HG03378 (cell line): ENCODE measurements at regions not wholly inside any gene's neighbourhood (a gene's known extent, or its start where the extent isn't known, plus 50 kb on each side); places are given as distances from the start of the nearest gene placed in this dataset.
"Not testable (repeated sequence)": the region's sequence is repeated elsewhere in the genome, so short reads cannot be mapped to it uniquely, and the experiment has no call there.

Experiments used
- ATAC-seq: cut with Tn5 transposase; IDR thresholded peaks from one replicate; pipeline ENCODE4 v1.9.1; 2021; ENCODE audit warnings: mild to moderate bottlenecking, moderate library complexity; ENCODE audit not compliant: unreplicated experiment

DNA sequence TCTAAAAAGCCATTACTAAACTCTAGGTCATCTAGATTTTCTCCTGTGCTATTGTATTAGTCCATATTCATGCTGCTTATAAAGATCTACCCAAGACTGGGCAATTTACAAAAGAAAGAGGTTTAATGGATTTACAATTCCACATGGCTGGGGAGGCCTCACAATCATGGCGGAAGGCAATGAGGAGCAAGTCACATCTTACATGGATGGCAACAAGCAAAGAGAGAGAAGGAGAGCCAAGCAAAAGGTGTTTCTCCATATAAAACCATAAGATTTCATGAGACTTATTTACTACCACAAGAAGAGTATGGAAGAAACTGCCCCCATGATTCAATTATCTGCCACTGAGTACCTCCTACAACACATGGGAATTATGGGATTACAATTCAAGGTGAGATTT lies 69.6 kb upstream of the CCDC6 start:
- ATAC-seq, result not testable (repeated sequence)

DNA sequence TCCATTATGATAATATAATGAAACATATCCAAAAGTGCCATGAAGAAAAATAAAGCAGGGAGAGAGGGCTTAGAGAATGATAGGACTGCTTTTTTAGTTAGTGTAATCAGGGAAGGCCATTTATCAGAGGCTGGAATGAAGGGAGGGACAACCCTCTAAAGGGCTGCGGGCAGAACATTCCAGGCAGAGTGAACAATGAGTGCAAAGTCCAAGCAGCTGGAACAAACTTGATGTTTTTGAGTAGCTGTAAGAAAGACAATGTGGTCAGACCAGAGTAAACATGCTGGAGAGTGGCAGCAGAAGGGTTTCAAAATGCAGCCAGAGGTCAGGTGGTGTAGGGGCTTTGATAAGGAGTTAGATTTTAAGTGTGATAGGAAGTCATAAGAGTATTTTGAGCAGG lies 65.6 kb upstream of the CCDC6 start:
- ATAC-seq, result no peak

DNA sequence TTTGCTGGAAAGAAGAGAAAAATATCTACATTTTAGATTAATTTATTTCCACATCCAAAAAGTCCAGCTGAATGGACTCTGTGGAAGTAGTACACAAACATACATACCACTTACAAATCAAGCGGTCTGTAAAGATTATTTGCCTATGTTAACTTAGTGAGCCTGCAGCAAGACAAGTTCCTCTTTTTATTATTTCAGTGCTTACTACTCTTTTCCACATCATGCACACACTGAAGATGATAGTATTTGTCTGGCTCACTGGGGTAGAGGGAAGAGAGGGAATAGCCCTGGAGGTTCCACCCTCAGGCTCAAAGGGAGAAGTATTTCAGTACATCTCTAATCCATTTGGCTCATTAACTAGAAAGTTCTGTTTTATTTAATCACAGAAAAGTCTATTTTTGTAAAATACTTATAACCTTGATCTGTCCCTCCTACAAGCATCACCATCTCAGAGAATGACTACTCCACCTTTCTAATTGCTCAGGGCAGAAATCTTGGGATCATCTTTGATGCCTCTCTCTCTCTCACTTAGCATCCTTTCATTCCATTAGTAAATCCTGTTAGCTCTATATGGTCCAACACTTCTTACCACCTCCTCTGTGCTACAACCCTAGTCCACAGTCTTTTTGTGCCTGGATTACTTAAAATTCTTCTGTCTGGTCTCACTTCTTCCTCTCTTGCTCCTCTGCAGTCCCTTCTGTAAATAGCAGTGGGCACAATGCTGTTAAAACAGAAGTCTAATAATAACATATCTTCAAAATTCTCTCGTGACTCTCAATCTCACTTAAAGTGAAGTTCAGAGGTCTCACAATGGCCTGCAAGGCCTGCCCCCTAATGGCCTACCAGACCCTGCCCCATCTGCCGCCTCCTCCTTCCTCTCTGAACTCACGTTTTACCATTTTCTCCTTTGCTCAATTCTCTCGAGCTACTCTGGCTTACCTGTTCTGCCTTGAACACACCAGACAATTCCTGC lies 64.3 kb upstream of the CCDC6 start:
- peak; percentile 79 for ATAC-seq

DNA sequence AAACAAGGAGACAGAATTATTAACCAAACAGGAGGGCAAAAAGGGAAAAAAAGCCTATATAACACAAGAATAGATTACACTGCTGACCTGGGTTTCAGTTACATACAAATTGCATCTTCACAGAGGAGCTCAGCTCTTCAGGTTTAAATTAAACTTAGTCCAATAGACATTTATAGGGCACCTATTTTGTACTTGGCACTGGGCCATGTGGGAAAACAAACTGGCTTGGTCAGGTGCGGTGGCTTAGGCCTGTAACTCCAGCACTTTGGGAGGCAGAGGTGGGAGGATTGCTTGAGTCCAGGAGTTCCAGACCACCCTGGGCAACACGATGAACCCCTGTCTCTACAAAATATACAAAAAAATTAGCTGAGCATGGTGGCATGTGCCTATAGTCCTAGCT lies 62.3 kb upstream of the CCDC6 start:
- no peak for ATAC-seq

DNA sequence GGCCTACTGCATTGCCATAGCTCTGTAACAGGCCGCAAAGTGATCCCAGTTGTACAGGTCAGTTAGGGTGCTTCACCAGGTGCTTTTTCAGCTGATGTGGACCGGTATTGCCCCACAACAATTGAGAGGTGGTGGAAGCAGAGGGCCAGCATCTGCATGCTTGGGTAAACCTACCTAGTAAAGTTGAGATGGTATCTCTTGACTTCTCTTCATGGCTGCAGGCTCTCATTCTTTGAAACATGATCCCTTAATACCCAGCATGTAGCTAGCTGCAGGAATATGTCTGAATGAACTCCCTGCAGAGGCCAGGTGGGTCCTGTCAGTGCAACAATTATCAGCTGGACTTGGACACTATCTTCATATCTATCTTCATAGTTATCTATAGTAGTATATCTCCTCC lies 60.7 kb upstream of the CCDC6 start:
- ATAC-seq, result no peak

DNA sequence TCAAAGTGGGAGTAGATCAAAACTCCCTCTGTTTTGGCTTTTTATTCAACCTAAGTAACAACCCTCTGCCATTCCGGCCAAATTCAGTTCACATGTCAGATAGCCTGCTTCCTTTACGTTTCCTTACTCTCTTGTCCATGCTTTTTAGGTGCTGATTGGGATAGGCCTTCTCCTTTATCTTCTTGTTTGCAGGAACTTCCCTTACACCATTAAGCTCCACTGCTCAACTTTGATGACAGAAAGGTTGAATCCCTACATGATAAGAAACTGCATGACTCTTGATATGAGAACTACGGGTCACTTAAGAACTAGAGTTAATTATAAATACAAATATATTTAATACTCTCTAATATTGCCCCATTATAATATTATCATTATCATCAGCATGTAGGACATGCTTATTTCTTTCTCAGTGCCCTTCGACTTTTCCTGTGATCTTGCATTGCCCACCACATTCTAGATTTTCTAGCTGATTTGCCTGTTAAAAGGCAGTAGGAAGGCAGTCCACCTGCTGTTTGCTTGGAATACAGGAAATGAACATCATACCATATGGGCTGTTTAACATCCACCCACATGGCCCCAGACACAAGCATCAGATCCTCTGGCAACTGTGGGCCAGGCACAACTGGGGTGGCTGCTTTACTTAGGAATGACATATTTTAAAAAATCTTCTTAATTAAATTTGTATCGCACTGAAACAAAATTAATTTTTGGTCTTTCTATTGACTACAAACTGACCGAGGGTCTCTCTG lies 59.7 kb upstream of the CCDC6 start:
- ATAC-seq, result no peak

DNA sequence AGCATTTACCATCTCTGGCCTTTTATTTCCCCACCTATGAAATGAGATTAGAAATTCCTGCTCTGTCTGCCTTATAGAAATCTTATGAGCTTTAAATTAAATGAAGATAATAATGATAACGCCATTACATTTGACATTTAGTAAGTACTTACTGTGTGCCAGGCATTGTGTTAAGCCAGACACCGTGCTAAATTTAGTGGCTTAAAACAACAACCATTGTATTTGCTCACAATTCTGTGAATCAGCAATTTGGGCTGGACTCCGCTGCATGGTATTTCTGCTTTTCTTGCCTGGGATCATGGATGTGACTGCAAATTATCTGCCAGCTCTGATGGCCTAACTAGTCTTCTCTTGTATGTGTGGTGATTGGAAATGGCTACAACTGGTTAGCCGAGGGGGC lies 56.4 kb upstream of the CCDC6 start:
- ATAC-seq, result no peak

- ATAC-seq, result no peak
Measured at GRCh38 chr10:59960751-59961150, 54.4 kb upstream of the CCDC6 start.

DNA sequence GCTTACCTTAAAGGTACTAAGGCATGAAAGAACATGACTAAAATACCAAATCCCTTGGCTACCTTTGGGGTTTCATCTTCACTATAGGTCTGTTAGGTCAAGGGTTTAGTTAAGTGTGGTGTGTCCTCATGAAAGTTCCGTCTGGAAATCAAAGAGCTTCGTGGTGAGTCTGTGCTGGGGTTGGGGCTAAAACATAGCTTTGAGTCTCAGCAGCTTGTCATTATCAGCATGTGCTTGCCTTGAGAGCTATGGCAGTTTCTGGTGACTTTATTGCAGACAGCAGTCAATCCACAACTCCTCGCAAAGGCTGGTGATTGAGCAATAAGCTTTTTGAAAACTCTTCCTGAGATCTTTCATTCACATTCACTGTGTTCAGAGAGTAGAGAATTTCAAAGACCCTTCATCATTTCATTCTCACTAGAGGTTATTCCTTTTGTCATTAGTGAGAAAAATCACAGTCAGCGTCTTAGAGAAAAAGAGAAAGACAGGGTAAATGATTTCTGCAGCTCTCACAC lies 53.2 kb upstream of the CCDC6 start:
- ATAC-seq, result no peak

- no peak for ATAC-seq
Measured at GRCh38 chr10:59958882-59959281, 52.5 kb upstream of the CCDC6 start.

DNA sequence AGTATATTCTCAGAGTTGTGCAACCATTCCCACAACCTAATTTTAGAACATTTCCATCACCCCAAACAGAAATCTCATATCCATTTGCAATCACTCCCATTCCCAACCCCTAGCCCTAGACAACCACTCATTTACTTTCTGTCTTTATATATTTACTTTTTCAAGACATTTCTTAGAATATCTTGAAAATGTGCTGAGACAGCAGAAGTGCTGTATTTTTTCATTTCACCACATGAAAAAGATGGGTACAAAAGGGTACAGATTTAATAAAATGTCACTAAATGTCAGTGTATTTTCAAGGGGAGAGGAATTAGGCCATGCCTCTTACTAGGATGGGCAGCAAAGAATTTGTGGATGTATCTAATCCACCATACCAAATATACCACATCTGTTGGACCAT lies 51.6 kb upstream of the CCDC6 start:
- no peak for ATAC-seq
